GM18498 (cell line): ENCODE measurements at regions not wholly inside any gene's neighbourhood (a gene's known extent, or its start where the extent isn't known, plus 50 kb on each side); places are given as distances from the start of the nearest gene placed in this dataset.
A peak's percentile ranks its signal among the peaks of the same experiment; 100 is the strongest.
"Not testable (repeated sequence)": the region's sequence is repeated elsewhere in the genome, so short reads cannot be mapped to it uniquely, and the experiment has no call there.

Experiments used
- ATAC-seq: cut with Tn5 transposase; IDR thresholded peaks from one replicate; pipeline ENCODE4 v1.9.1; 2021; ENCODE audit warnings: mild to moderate bottlenecking, moderate library complexity; ENCODE audit not compliant: unreplicated experiment

DNA sequence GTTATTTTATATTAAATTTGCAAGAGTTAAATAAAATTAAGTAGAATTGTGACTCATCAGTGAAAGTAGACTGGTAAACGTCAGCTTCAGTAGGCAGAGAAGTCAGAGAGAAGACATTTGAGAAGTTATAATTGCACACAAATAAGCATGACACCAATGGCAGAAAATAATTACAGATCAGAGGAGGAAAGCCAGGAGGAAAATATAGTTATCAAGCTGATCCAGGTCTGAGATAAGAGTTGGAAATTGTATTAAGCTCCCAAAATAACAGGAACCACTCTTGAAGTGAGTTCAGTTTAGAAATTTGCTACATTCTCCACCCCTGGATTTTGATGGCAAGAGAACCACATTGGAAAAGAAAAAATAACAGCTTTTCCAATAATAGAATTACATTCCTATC lies 533.8 kb upstream of the CHORDC1 start:
- no peak for ATAC-seq

DNA sequence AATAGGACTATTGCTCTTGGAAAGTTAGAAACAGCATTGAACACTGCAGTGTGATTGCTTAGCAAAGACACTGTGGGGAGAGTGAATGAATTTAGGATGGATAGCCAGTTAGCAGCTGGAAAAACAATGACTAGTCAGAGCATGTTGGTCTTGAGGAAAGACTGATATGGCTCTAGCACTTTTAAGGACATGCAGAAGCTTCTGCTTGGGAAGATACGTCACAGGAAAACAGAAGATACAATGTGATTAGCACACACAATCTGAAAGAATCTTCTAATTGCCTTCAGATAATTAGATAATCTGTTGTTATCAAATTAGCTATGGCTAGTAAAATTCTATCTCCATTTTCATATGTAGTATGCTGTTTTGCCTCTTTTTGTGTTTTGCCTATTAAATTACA lies 530.7 kb upstream of the CHORDC1 start:
- no peak for ATAC-seq

DNA sequence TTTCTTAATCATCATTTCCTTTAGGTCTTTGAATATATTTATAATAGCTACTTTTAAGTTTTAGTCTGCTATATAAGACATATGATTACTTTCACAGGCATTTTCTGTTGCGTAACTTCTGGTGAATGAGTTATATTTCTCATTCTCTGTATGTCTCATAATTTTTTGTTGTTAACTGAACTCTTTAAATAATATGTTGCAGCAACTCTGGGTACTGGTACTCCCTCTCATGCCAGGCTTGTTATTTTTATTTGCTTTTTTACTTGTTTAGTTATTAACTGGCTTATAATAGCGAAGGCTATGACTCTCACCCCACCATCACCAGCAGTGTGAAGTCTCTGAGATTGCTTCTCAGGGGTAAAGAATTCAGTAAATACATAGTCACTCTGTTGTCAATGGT lies 524.2 kb upstream of the CHORDC1 start:
- ATAC-seq = no peak

DNA sequence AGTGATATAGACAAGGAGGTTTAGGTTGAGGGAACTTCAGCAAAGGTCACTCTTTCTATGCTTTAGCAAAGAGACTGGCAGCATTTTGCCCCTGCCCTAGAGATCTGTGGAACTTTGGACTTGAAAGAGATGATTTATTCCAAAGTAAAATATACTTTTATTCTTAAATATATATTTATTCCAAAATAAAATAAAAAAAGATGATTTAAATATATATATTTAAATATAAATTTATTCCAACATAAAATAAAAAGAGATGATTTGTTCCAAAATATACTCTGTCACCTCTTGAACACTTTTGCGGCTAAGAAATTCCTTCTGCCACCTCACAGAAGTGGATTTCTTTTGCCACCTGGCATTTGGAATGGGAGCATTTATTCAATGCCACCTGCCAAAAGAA lies 521.3 kb upstream of the CHORDC1 start:
- ATAC-seq = no peak

DNA sequence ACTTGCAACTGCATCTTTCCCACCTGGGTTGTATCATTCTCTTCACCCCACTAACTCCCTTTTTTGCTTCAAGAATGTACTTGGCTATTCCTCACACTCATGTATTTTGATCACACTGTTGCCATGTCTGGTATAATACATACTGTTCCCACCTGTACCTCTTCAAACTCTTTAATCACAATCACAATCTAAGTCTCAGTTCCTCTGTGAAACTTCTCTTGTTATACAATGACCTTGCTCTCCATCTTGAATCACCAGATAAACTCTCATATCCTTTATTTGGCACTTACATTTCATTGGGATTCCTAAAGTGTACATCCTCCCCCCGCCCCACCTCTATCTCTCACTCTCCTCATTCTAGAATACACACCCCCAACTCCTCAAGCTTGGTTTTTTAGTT lies 516.0 kb upstream of the CHORDC1 start:
- no peak for ATAC-seq

DNA sequence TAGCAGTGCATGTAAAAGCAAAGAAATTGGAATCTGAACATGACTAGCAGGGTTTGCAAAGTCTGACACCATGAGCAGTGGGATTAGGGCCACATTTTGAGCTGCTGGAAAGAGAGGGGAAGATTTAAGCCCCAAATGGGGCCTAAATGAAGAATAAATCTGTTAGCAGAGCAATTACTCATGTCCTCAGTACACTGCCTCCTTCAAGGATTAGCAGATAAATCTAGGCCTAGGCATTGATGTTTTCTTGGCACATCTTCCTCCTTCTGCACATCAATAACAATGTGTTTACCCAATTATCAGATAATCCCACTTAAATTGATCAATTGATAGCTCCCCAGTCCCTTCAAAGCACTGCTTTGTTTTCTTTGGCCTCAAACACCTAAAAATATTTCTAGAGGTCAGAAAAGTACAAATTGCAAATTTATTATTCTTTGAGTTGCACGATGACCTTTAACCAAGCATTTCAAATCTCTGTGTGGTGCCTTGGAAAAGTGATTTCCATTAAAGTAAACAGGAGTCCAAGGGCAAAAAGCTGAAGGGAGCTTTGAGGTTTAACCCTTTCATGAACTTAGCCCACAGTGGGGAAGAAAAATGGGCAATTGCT lies 514.7 kb upstream of the CHORDC1 start:
- ATAC-seq = no peak

DNA sequence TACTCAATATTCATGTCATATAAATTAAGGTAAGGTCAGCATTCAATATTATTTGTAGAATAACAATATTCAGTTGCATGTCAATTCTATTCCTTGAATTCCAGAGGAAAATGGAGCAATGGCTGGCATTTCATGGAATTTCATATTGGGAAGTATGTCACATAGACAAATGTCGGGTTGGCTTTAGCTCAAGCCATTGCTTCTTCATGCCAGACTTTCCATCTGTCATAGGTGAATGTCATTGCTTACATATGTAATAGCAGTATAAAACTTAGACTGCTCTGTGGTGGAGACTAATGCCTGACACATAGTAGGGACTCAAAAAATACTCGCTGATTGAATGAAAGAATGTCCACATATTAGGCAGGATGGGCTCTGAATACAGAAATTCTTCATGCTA lies 509.6 kb upstream of the CHORDC1 start:
- ATAC-seq = no peak

DNA sequence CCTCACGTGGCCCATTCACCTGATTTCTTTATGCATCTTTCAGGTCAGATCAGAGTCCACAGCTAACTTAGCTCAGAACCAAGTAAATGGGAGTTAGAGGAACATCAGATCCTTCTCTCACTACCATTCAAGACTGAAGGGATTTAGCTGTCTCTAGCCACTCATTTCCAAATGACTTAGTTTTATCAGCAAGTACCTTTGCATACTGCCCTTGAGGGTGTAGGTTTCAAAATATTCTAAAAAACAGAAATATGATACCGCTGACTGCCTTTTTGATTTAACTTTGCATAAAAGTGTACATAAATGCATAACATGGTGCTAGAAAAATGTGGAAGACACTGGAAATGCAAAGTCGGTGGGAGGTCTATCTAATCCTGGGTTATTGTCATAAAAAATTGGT lies 500.6 kb upstream of the CHORDC1 start:
- ATAC-seq = no peak

DNA sequence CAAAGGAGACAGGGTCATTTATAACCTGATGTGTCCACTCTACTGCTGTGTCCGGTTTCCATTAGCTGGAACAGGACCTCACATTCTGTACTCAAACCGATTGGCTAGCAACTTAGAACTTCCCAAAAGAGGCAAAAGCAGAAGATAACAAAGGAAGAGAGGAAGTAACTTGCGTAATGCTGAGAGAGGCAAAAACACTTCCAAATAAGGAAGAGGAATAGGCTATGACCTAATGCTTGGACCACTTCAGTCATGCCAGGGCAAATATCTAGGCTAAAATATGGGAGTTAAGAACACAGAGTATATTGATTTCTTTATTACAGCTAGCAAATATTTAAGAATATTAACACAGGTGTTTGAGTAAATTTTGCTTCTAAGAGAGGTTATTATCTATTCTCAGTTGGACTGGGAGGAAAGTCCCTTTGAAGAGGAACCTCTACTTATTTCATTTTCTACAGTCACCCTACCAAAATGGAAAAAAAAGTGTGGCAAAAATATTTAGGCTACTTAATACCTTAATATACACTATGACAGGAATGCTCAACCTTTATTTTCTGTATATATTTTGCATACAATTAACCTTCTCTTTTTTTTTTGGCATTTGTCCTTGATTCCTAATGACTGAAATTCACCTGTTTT lies 499.8 kb upstream of the CHORDC1 start:
- ATAC-seq = no peak

DNA sequence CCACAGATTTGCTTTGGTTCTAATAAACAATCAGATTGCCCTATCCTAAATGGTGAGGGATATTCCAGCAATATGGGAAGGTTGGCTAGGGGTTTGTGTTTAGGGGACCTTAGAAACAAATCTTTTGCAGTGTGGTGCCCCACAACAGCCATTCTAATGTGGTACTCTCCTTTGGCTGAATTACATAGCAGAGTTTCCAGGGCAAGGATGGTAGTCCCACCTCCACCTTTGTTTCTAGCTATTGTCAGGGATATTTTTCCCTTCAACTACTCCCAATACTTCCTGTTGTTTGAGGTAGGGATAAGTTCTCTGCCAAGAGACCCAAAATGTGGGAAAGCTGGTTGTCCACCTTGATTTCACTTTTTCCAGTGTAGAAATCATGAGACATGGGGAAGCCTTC lies 494.7 kb upstream of the CHORDC1 start:
- ATAC-seq = no peak

DNA sequence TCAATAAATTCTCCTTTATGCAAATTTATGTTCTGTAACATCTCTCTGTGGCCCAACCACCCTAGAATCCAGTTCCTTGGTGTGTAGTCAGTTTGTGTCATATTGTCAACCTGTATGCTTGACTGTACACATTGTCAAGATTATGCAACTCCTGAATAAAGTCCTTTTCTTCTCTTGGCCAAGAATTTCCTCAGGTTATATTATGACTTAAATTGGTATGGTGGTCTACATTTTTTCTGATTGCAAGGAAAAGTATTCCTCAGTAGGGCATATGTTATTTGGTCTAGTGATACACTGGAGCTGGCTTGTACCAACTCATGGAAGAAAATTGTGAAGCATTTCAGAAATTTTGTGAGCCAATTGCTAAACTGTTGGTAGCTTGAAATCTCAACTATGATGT lies 482.8 kb upstream of the CHORDC1 start:
- ATAC-seq = no peak

DNA sequence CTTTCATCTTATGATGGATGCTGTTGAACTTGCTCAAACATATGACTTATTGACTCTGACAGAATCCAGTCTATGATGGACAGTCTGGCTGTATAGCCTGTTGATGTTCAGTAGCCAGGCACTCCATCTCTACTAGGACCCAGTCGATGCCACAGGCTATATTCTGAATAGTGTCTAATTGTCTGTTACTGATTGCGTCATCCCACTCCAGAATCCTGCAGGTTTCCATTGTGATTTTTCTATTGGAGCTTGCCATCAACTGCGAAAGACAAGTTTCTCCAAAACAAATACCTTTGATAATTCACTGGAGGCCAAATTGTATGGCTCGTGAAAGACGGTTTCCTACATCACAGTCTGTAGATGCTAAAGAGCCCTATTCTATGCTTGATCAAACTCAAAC lies 481.7 kb upstream of the CHORDC1 start:
- no peak for ATAC-seq

DNA sequence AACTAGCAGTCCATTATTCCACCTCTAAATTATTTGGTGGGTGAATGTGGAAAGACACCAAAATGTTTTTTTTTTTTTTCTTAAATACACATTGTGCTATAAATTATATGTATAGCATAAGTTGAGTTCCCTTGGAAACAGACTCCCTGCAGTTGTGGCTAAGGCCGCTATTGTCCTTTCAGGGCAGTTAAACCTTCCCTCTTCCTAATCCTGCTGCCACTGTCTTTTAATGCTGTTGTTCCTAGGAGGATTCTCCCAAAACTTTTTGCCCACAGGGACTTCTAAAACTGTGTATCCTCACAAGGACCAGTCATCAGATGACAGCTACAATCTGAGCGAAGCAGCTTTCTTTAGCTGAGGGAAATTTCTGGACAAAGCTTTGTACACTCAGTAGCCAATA lies 478.9 kb upstream of the CHORDC1 start:
- no peak for ATAC-seq

DNA sequence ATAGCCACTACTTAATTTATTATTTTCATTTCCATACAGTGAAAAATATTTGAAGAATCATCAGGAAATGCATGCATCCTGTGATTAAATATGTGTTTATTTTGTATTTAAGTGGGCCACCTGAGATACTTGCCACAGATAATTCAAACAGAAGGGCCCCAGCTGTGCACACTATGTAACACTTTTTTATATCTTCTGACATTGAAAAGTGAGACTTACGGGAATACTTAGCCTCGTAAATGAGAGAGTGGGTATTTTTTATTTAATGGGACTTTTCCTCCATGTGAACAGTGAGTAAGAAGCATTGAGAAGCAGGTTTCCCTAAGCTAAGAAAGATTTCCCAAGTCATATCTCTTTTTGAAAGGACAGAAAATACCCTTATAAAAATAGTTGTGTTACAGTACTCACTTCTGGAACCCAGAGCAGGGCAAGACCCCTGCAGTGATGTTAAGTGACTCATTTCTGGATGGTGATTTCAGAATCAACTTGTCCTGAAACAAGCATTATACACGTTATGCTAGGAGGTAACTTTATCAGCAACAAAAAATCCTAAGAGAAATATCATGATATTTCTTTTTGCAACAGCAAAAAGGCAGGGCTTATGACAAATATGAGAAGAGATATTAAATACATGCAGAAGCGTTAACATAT lies 478.1 kb upstream of the CHORDC1 start:
- peak; percentile 80 for ATAC-seq

DNA sequence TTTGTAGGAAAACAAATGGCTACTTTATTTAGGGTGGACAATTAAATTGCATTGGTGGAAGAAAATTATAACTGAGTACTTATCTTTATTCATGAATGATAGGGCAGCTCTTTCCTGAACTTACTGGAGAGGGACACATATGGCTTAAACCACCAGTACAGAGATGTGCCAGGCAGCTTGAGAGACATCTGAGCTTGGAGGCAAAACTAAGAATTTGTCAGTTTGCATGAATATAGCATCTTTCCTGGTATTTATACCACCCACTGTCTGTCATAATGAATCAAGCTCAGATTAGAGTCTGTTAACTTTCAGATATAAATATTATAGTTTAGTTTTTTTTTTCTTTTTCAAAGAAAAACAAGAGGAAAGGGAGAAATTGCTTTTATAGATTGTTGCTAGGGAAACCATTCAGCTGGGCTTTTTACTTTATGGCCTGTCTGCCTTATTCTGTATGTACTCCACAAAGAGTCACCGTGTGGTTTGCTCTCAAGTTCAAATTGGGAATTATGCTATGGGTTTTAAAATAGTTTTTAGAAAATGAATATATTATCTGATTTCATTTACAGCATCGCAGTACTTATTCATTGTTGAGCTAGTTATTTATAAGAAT lies 477.0 kb upstream of the CHORDC1 start:
- ATAC-seq = no peak

DNA sequence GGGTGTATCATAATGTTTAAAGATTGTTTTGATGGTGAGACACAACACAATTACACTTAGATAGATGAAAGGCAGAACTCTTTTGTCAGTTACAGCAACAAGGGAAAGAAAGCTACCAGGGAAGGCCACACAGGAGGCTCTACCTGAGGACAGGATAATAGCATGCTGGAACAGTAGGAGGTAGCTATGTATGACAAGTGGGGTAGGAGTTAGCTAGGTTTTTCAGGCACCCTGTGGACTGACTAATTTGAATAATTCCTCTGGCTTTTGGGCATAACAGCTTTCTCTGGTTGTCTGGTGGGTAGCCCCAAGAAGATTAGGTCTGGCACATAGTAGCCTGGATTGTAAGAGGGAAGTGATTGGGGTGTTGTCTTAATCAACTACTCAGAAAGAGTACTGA lies 475.4 kb upstream of the CHORDC1 start:
- ATAC-seq = no peak

DNA sequence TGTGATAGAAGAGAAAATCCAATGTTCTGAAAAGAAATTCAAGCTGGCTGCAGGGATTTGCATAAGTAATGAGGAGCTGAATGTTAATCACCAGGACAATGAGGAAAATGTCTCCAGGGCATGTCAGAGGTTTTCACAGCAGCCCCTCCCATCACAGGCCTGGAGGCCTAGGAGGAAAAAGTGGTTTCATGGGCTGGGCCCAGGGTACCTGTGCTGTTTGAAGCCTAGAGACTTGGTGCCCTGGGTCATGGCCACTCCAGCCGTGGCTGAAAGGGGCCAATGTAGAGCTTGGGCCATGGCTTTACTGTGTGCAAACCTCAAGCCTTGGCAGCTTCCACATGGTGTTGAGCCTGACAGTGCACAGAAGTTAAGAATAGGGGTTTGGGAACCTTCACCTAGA lies 452.6 kb upstream of the CHORDC1 start:
- not testable (repeated sequence) for ATAC-seq

DNA sequence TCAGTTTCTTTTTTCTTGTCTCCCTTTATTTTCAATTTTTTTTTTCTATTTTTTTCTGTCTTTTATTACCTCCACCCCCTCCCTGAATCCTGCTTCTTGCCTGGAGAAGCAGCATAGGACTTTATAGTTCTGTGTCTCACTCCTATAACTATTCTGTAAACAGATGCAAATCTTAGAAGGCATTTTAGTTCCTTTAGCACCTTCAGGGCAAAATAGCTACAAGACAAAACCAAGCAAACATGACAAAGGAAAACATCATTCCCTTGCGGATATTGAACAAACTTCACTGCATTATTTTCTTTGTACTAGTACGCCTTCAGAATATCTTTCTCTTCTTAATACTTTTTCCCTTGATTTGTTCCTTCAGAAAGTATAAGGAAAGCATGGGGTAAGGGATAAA lies 446.2 kb upstream of the CHORDC1 start:
- no peak for ATAC-seq

DNA sequence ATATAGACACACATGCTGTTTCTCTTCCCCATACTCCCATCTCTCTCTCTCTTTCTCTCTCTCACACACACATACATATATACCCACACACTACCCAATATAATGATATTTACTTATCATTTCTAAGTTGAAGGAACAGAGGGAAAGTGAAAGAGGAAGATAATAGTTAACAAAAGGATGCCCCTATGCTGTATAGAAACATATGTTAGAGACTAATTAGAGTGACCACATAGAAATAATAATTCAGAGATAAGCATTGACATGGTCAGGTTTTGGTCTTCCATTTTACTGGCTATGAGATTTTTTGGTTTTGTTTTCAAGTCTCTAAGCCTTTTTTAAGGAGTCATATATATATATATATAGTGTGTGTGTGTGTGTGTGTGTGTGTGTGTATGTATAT lies 445.7 kb upstream of the CHORDC1 start:
- ATAC-seq = no peak

DNA sequence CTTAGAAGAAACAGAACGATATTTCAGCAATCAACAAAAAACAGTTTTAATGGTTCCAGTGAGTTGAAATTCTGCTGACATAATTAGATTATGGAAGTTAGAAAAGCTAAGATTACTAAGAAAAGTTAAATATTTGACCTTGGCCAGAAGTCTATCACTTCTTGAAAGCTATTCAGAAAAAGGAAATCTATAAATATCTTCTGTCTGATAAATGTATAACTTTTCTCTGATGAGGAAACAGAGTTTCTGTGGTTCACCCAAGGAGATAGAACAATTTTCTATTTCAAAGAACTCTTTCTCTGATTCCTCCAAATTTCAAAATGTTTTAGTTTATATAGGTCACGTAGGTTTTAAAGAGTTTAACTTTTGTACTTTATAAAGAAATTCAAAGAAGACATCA lies 438.4 kb upstream of the CHORDC1 start:
- ATAC-seq = peak; percentile 70

DNA sequence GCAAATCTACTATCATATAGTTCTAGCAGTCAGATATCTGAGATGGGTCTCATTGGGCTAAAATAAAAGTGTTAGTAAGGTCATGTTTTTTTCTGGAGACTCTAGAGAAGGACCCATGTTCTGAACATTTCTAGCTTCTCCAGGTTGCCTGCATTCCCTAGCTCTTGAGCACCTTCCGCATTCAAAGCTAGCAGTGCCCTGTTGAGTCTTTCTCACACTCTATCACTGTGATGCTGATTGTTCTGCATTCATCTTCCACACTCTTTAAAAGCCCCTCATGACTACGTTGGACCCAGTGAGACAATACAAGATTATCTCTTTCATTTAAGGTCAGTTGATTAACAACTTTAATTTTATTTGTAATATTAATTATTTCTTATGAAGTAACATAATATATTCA lies 433.3 kb upstream of the CHORDC1 start:
- no peak for ATAC-seq

DNA sequence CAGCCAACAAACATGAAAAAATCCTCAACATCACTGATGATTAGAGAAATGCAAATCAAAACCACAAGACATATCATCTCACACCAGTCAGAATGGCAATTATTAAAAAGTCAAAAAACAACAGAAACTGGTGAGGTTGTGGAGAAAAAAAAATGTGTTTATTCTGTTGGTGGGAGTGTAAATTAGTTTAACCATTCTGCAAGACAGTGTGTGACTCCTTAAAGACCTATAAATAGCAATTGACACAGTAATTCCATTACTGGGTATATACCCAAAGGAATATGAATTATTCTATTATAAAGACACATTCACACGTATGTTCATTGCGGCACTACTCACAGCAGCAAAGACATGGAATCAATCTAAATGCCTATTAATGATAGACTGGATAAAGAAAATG lies 427.3 kb upstream of the CHORDC1 start:
- peak; percentile 56 for ATAC-seq
